Activated T-cell treated with anti-CD3 and anti-CD28 coated beads, Interleukin-2, amount 50 U/mL, for 4 hours (primary cell): ENCODE measurements at regions not wholly inside any gene's neighbourhood (a gene's known extent, or its start where the extent isn't known, plus 50 kb on each side); places are given as distances from the start of the nearest gene placed in this dataset.
"Not testable (repeated sequence)": the region's sequence is repeated elsewhere in the genome, so short reads cannot be mapped to it uniquely, and the experiment has no call there.

Source experiments
- ATAC-seq, 2 donors: fragments of 200-7000 bp; cut with Tn5 transposase; one replicate each; pipeline ENCODE4 v1.10.0; 2021
- DNase-seq: peaks from one replicate; pipeline ENCODE4 v3.0.0-alpha.2; 2020
- H3K27me3 Mint-ChIP-seq: one replicate; pipeline ENCODE4 v1.8.0; 2021; ENCODE audit warnings: low read depth, mixed read lengths
- H3K36me3 Mint-ChIP-seq: one replicate; pipeline ENCODE4 v1.8.0; 2022; ENCODE audit warnings: mixed read lengths; ENCODE audit not compliant: insufficient read depth
- H3K4me1 Mint-ChIP-seq: one replicate; pipeline ENCODE4 v1.8.0; 2021; ENCODE audit warnings: low read depth, mixed read lengths
- H3K4me3 Mint-ChIP-seq: one replicate; pipeline ENCODE4 v1.8.0; 2021; ENCODE audit warnings: mild to moderate bottlenecking, moderate library complexity, mixed read lengths
- H3K9me3 Mint-ChIP-seq: one replicate; pipeline ENCODE4 v1.8.0; 2021; ENCODE audit warnings: mixed read lengths

GRCh38 chr9:19641046-19641445 is 147.8 kb downstream of the SLC24A2 start:
- no peaks in the 10 kb centered on the region for H3K36me3 Mint-ChIP-seq
- no peaks in the 10 kb centered on the region for H3K9me3 Mint-ChIP-seq
- DNase-seq: no peak
- no peak for ATAC-seq
- H3K4me1 Mint-ChIP-seq: no peaks in the 10 kb centered on the region
- H3K27me3 Mint-ChIP-seq: no peaks in the 10 kb centered on the region
- H3K4me3 Mint-ChIP-seq: no peak overlapping the region

- Mint-ChIP-seq H3K4me3 (no peak overlapping the region), H3K4me1 (no peaks in the 10 kb centered on the region), H3K9me3 (no peaks in the 10 kb centered on the region), H3K27me3 (no peaks in the 10 kb centered on the region), H3K36me3 (no peaks in the 10 kb centered on the region)
- DNase-seq (no peak), ATAC-seq (no peak)
These were observed 148.8 kb downstream of the SLC24A2 start for GRCh38 chr9:19640014-19640413.

- Mint-ChIP-seq H3K27me3 (no peaks in the 10 kb centered on the region), H3K4me1 (no peaks in the 10 kb centered on the region), H3K36me3 (no peaks in the 10 kb centered on the region), H3K4me3 (no peak overlapping the region), H3K9me3 (no peaks in the 10 kb centered on the region)
- ATAC-seq: no peak
- DNase-seq: no peak
These were observed 151.8 kb downstream of the SLC24A2 start for GRCh38 chr9:19637084-19637483.

- no peaks in the 10 kb centered on the region for H3K4me1 Mint-ChIP-seq
- no peak overlapping the region for H3K4me3 Mint-ChIP-seq
- H3K9me3 Mint-ChIP-seq: no peaks in the 10 kb centered on the region
- H3K36me3 Mint-ChIP-seq: no peaks in the 10 kb centered on the region
- H3K27me3 Mint-ChIP-seq: no peaks in the 10 kb centered on the region
- DNase-seq (no peak), ATAC-seq (no peak)
These were observed 154.0 kb downstream of the SLC24A2 start for GRCh38 chr9:19634881-19635280.

GRCh38 chr9:19631181-19631580 is 157.7 kb downstream of the SLC24A2 start:
- Mint-ChIP-seq H3K36me3 (no peaks in the 10 kb centered on the region), H3K4me3 (no peak overlapping the region), H3K27me3 (no peaks in the 10 kb centered on the region), H3K4me1 (no peaks in the 10 kb centered on the region), H3K9me3 (no peaks in the 10 kb centered on the region)
- DNase-seq (no peak), ATAC-seq (no peak)

- Mint-ChIP-seq H3K36me3 (no peaks in the 10 kb centered on the region), H3K4me1 (no peaks in the 10 kb centered on the region), H3K27me3 (no peaks in the 10 kb centered on the region), H3K4me3 (no peak overlapping the region), H3K9me3 (no peaks in the 10 kb centered on the region)
- DNase-seq (no peak), ATAC-seq (no peak)
These were observed 158.1 kb downstream of the SLC24A2 start for GRCh38 chr9:19630760-19631159.

- no peaks in the 10 kb centered on the region for H3K9me3 Mint-ChIP-seq
- no peak for DNase-seq
- no peak for ATAC-seq
- no peaks in the 10 kb centered on the region for H3K4me1 Mint-ChIP-seq
- no peaks in the 10 kb centered on the region for H3K36me3 Mint-ChIP-seq
- no peaks in the 10 kb centered on the region for H3K27me3 Mint-ChIP-seq
- H3K4me3 Mint-ChIP-seq: no peak overlapping the region
These were observed 159.3 kb downstream of the SLC24A2 start for GRCh38 chr9:19629488-19629887.

- H3K4me1 Mint-ChIP-seq, DNase-seq, H3K4me3 Mint-ChIP-seq, H3K27me3 Mint-ChIP-seq, H3K9me3 Mint-ChIP-seq, ATAC-seq, H3K36me3 Mint-ChIP-seq: not testable (repeated sequence)
These were observed 163.4 kb downstream of the SLC24A2 start for GRCh38 chr9:19625426-19625825.

- Mint-ChIP-seq H3K4me3 (no peak overlapping the region), H3K4me1 (no peaks in the 10 kb centered on the region), H3K27me3 (no peaks in the 10 kb centered on the region), H3K36me3 (no peaks in the 10 kb centered on the region), H3K9me3 (no peaks in the 10 kb centered on the region)
- DNase-seq: no peak
- ATAC-seq: no peak
These were observed 164.3 kb downstream of the SLC24A2 start for GRCh38 chr9:19624519-19624918.

GRCh38 chr9:19623941-19624340 is 164.9 kb downstream of the SLC24A2 start:
- DNase-seq (no peak), ATAC-seq (no peak)
- Mint-ChIP-seq H3K4me1 (no peaks in the 10 kb centered on the region), H3K36me3 (no peaks in the 10 kb centered on the region), H3K27me3 (no peaks in the 10 kb centered on the region), H3K4me3 (no peak overlapping the region), H3K9me3 (no peaks in the 10 kb centered on the region)

GRCh38 chr9:19620326-19620725 is 168.5 kb downstream of the SLC24A2 start:
- DNase-seq (no peak), ATAC-seq (no peak)
- Mint-ChIP-seq H3K27me3 (peaks cover 3% of the 10 kb centered on the region), H3K4me1 (no peaks in the 10 kb centered on the region), H3K9me3 (no peaks in the 10 kb centered on the region), H3K36me3 (no peaks in the 10 kb centered on the region), H3K4me3 (no peak overlapping the region)

GRCh38 chr9:19619221-19619620 is 169.6 kb downstream of the SLC24A2 start:
- Mint-ChIP-seq H3K4me3 (no peak overlapping the region), H3K27me3 (peaks cover 3% of the 10 kb centered on the region), H3K36me3 (no peaks in the 10 kb centered on the region), H3K9me3 (no peaks in the 10 kb centered on the region), H3K4me1 (no peaks in the 10 kb centered on the region)
- no peak for DNase-seq
- ATAC-seq: peak in 1 of 2 donors; percentile 18

GRCh38 chr9:19618816-19619215 is 170.0 kb downstream of the SLC24A2 start:
- no peaks in the 10 kb centered on the region for H3K9me3 Mint-ChIP-seq
- H3K36me3 Mint-ChIP-seq: no peaks in the 10 kb centered on the region
- H3K4me1 Mint-ChIP-seq: no peaks in the 10 kb centered on the region
- H3K4me3 Mint-ChIP-seq: no peak overlapping the region
- DNase-seq (no peak), ATAC-seq (no peak)
- peaks cover 3% of the 10 kb centered on the region for H3K27me3 Mint-ChIP-seq

- no peak overlapping the region for H3K4me3 Mint-ChIP-seq
- H3K9me3 Mint-ChIP-seq: no peaks in the 10 kb centered on the region
- no peaks in the 10 kb centered on the region for H3K36me3 Mint-ChIP-seq
- peaks cover 15% of the 10 kb centered on the region for H3K27me3 Mint-ChIP-seq
- no peaks in the 10 kb centered on the region for H3K4me1 Mint-ChIP-seq
- no peak for DNase-seq
- no peak for ATAC-seq
These were observed 173.7 kb downstream of the SLC24A2 start for GRCh38 chr9:19615036-19615624.

GRCh38 chr9:19614294-19614693 is 174.5 kb downstream of the SLC24A2 start:
- peaks cover 15% of the 10 kb centered on the region for H3K27me3 Mint-ChIP-seq
- H3K4me3 Mint-ChIP-seq: no peak overlapping the region

GRCh38 chr9:19600538-19600937 is 188.3 kb downstream of the SLC24A2 start:
- no peaks in the 10 kb centered on the region for H3K36me3 Mint-ChIP-seq
- DNase-seq: no peak
- no peak overlapping the region for H3K4me3 Mint-ChIP-seq
- no peak for ATAC-seq
- H3K4me1 Mint-ChIP-seq: no peaks in the 10 kb centered on the region
- peaks cover 9% of the 10 kb centered on the region for H3K27me3 Mint-ChIP-seq
- peaks cover 2% of the 10 kb centered on the region for H3K9me3 Mint-ChIP-seq

More at GRCh38 chr9:19614294-19614693, 174.5 kb downstream of the SLC24A2 start:
- H3K9me3 Mint-ChIP-seq: no peaks in the 10 kb centered on the region
- no peak for ATAC-seq
- no peaks in the 10 kb centered on the region for H3K36me3 Mint-ChIP-seq
- DNase-seq: no peak
- no peaks in the 10 kb centered on the region for H3K4me1 Mint-ChIP-seq
